ENCODE measurements at regions not wholly inside any gene's neighbourhood (a gene's known extent, or its start where the extent isn't known, plus 50 kb on each side); places are given as distances from the start of the nearest gene placed in this dataset.

DNA sequence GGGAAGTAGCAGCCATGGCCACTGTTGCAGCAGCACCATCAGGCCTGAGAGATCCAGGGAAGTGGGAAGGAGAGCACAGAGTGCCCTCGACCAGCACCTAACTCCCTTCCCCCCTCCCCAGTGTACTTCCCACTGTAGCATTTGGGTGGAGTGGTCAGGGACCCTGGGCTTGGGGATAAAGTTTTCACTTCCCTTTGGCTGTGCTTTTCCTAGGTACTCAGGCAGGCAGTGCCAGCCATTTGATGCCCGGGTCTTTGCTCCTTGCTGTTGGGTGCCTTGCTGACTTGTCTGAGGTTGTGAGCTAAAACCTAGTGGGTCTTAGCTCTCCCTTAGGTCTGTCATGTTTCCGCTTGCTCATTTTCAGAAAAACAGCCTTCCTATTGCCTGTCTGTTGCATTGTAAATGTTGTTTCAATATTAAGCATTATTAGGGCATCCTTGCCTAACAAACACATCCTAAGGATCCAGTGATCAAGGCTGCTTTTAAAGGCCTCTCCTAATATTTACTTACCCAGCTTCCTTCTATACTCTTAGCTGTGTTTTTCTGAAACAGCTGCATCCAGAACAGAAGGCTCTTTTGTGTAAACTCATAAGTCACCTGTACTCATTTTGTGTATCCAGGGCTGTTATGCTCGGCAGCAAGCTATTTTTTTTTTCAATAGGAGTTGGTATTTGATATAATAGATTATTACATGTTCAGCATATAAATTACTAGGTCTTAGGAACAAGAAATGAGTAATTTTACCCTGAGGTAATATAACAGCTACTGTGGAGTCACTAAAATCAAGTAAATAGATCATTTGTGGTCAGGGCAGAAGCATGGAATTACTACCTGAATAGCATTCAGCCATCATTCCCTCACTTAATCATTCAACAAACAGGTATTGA lies 418.6 kb upstream of the PROX1 start:
- no peak for TF ChIP-seq CTCF (IDR thresholded peaks at IDR 0.05; ENCODE audit: unreplicated experiment)
- intact Hi-C loops (cut with micrococcal nuclease), result loop anchor here (10.0 kb wide), 1 partner anchor 444 kb away; no protein-coding TSS in a partner anchor
- ChIA-PET CTCF (interaction anchor here (0.6 to 1.6 kb wide), 4 partner anchors 117 to 692 kb away, joined by 3 to 5 read pairs (median 3); no protein-coding TSS in a partner anchor), POLR2A (no interaction called here)
- no peak for DNase-seq (ENCODE audit: unreplicated experiment)
- H3K27me3 Mint-ChIP-seq (ENCODE audit: insufficient read depth, unreplicated experiment), result peaks cover 27% of the 10 kb centered on the region
- peaks cover 7% of the 10 kb centered on the region for H3K9me3 Mint-ChIP-seq (ENCODE audit: unreplicated experiment)
- BruUV-seq (replicated peaks), result no TSS peak
- H3K4me3 Mint-ChIP-seq (ENCODE audit: unreplicated experiment), result no peak overlapping the region
- H3K4me1 Mint-ChIP-seq (ENCODE audit: insufficient read depth, unreplicated experiment), result no peaks in the 10 kb centered on the region
- H3K36me3 Mint-ChIP-seq (ENCODE audit: insufficient read depth, unreplicated experiment), result no peaks in the 10 kb centered on the region
- H3K27ac Mint-ChIP-seq (ENCODE audit: low read depth, unreplicated experiment), result no peak overlapping the region

GRCh38 chr1:213569816-213570150 lies 418.0 kb upstream of the PROX1 start:
- Mint-ChIP-seq H3K9me3 (ENCODE audit: unreplicated experiment) (peaks cover 7% of the 10 kb centered on the region), H3K27me3 (ENCODE audit: insufficient read depth, unreplicated experiment) (peaks cover 27% of the 10 kb centered on the region), H3K4me1 (ENCODE audit: insufficient read depth, unreplicated experiment) (no peaks in the 10 kb centered on the region), H3K4me3 (ENCODE audit: unreplicated experiment) (no peak overlapping the region), H3K27ac (ENCODE audit: low read depth, unreplicated experiment) (no peak overlapping the region), H3K36me3 (ENCODE audit: insufficient read depth, unreplicated experiment) (no peaks in the 10 kb centered on the region)
- intact Hi-C loops (cut with micrococcal nuclease), result loop anchor here (10.0 kb wide), 1 partner anchor 445 kb away; no protein-coding TSS in a partner anchor
- no TSS peak for BruUV-seq (replicated peaks)
- POLR2A ChIA-PET, result interaction anchor here (0.7 kb wide), 1 partner anchor 150 kb away, joined by 3 read pairs; no protein-coding TSS in a partner anchor
- CTCF ChIA-PET, result interaction anchor here (0.6 to 1.6 kb wide), 4 partner anchors 116 to 692 kb away, joined by 3 to 5 read pairs (median 3); no protein-coding TSS in a partner anchor
- TF ChIP-seq CTCF (IDR thresholded peaks at IDR 0.05; ENCODE audit: unreplicated experiment), result no peak
- no peak for DNase-seq (ENCODE audit: unreplicated experiment)

DNA sequence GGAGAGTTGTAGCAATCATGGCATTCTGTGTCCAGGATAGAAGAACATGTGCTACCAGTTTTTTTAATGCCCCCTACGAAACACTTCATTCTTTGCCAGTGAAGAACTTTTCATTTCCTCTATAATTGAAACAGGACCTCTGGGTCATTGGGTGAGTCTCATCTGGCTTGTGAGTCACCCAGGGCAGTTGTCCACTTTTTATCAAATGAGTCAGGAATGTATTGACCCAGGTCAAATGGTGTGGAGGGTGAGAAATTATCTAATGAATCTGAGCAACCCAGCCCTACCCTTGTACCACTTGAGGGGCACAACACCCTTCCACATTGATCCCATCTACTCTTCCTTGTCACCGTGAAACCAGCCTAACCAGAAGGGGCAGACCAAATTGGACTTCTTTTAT lies 417.3 kb upstream of the PROX1 start:
- no peaks in the 10 kb centered on the region for H3K36me3 Mint-ChIP-seq (ENCODE audit: insufficient read depth, unreplicated experiment)
- H3K27me3 Mint-ChIP-seq (ENCODE audit: insufficient read depth, unreplicated experiment), result peaks cover 25% of the 10 kb centered on the region
- no TSS peak for BruUV-seq (replicated peaks)
- POLR2A ChIA-PET, result interaction anchor here (0.7 kb wide), 1 partner anchor 151 kb away, joined by 3 read pairs; no protein-coding TSS in a partner anchor
- CTCF ChIA-PET, result interaction anchor here (1.1 kb wide), 2 partner anchors 543 to 551 kb away, joined by 3 read pairs; no protein-coding TSS in a partner anchor
- H3K27ac Mint-ChIP-seq (ENCODE audit: low read depth, unreplicated experiment), result no peak overlapping the region
- intact Hi-C loops (cut with micrococcal nuclease), result no loop called here
- no peaks in the 10 kb centered on the region for H3K4me1 Mint-ChIP-seq (ENCODE audit: insufficient read depth, unreplicated experiment)
- no peak for DNase-seq (ENCODE audit: unreplicated experiment)
- peaks cover 7% of the 10 kb centered on the region for H3K9me3 Mint-ChIP-seq (ENCODE audit: unreplicated experiment)
- H3K4me3 Mint-ChIP-seq (ENCODE audit: unreplicated experiment), result no peak overlapping the region
- no peak for TF ChIP-seq CTCF (IDR thresholded peaks at IDR 0.05; ENCODE audit: unreplicated experiment)

DNA sequence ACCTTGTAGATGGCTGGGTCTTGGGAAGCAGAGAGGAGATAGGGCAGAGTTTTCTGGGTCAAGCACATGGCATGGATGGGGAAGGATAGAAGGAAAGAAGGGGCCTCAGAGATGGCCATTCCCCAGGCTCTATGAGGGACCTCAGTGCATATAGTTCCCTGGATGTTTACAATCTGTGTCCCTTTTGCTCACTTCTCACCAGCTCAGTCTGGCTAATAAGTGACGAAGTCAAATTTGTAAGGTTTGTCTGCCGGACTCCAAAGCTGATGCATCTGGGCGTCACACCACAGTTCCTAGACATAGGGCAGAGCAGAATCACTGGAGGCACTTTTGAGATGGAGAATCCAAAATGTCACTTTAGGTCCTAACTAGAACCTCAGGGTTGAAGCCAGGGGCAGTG lies 416.4 kb upstream of the PROX1 start:
- BruUV-seq (replicated peaks), result no TSS peak
- no peak overlapping the region for H3K4me3 Mint-ChIP-seq (ENCODE audit: unreplicated experiment)
- intact Hi-C loops (cut with micrococcal nuclease), result no loop called here
- TF ChIP-seq CTCF (IDR thresholded peaks at IDR 0.05; ENCODE audit: unreplicated experiment), result no peak
- CTCF ChIA-PET, result no interaction called here
- H3K4me1 Mint-ChIP-seq (ENCODE audit: insufficient read depth, unreplicated experiment), result no peaks in the 10 kb centered on the region
- H3K27ac Mint-ChIP-seq (ENCODE audit: low read depth, unreplicated experiment), result no peak overlapping the region
- no peak for DNase-seq (ENCODE audit: unreplicated experiment)
- H3K9me3 Mint-ChIP-seq (ENCODE audit: unreplicated experiment), result peaks cover 4% of the 10 kb centered on the region
- peaks cover 16% of the 10 kb centered on the region for H3K27me3 Mint-ChIP-seq (ENCODE audit: insufficient read depth, unreplicated experiment)
- H3K36me3 Mint-ChIP-seq (ENCODE audit: insufficient read depth, unreplicated experiment), result no peaks in the 10 kb centered on the region
- POLR2A ChIA-PET, result interaction anchor here (0.8 kb wide), 1 partner anchor 157 kb away, joined by 3 read pairs; no protein-coding TSS in a partner anchor

All from MCF 10A (cell line).